Heart left ventricle (tissue), 13 donors: ENCODE measurements at regions not wholly inside any gene's neighbourhood (a gene's known extent, or its start where the extent isn't known, plus 50 kb on each side); places are given as distances from the start of the nearest gene placed in this dataset.

Experiments used
- CTCF ChIP-seq, 12 donors: fragments of 200-600 bp; sonication (generic) in 4 of 12; IDR thresholded peaks; one replicate each; pipeline versions ENCODE4 v1.5.0 to v1.8.0; 2018 to 2022; ENCODE audit warnings: antibody characterized with exemption in 12 of 12, mild to moderate bottlenecking in 5 of 12
- POLR2A ChIP-seq, 2 donors: fragments of 450-650 bp; IDR thresholded peaks; one replicate each; pipeline ENCODE4 v1.6.1; 2017; ENCODE audit warnings: antibody characterized with exemption in 2 of 2, mild to moderate bottlenecking in 2 of 2, moderate library complexity in 2 of 2
- donor health status: ischemic (EF 13 %, LVEDD 7.1; RV severe dilation, severe dysfunction).
- donor health status: DM: no; HTN: yes; CAD: no.
- donor health status: DM: no; HTN: no; CAD: no.
- donor health status: ischemic (EF 25% LVEDD 6.9; RV normal size, moderate dysfunction).
- donor health status: ischemic (EF 25% LVEDD 5.7; RV mildly dilated, moderate dysfunction).
- donor health status: ischemic (EF 35%, LVEDD 5.7; RV mildly dilated, moderate dysfunction).
- donor health status: nonischemic (EF 11% LVEDD 7.7; RV severe dilation, severe dysfunction).
- donor health status: DM: yes; HTN: yes; CAD: no.
- donor health status: PGD.
- donor health status: ischemic (EF 29% LVEDD 5.4; RV normal size, mild dysfunction).
- donor health status: nonischemic (EF 23%, LVEDD 6.1; RV moderate dilation, normal function).

- TF ChIP-seq POLR2A (IDR thresholded peaks at IDR 0.05) = no peak
- TF ChIP-seq CTCF (IDR thresholded peaks at IDR 0.05) = no peak
Observed at GRCh38 chr15:96107916-96108315, 222.6 kb upstream of the NR2F2 start.
